Epidermal melanocyte (primary cell): ENCODE measurements at regions not wholly inside any gene's neighbourhood (a gene's known extent, or its start where the extent isn't known, plus 50 kb on each side); places are given as distances from the start of the nearest gene placed in this dataset.

ENCODE experiments used
- DNase-seq: peaks from one replicate; pipeline ENCODE4 v3.0.0; 2011; ENCODE audit warnings: low spot score; ENCODE audit not compliant: insufficient read length

GRCh38 chr5:85168474-85168873 is 783.8 kb upstream of the EDIL3 start:
- DNase-seq = no peak

GRCh38 chr5:85170183-85170582 is 785.5 kb upstream of the EDIL3 start:
- DNase-seq = no peak

- no peak for DNase-seq
Observed at GRCh38 chr5:85173469-85173868, 788.8 kb upstream of the EDIL3 start.

- no peak for DNase-seq
Observed at GRCh38 chr5:85182344-85182743, 797.7 kb upstream of the EDIL3 start.

GRCh38 chr5:85204289-85204688 is 819.6 kb upstream of the EDIL3 start:
- DNase-seq = no peak

GRCh38 chr5:85205430-85205829 is 820.8 kb upstream of the EDIL3 start:
- DNase-seq = no peak

- no peak for DNase-seq
Observed at GRCh38 chr5:85225388-85225787, 840.7 kb upstream of the EDIL3 start.

GRCh38 chr5:85249204-85249603 is 864.5 kb upstream of the EDIL3 start:
- DNase-seq = no peak

- DNase-seq = no peak
Observed at GRCh38 chr5:85263125-85263524, 878.4 kb upstream of the EDIL3 start.

- DNase-seq = no peak
Observed at GRCh38 chr5:85266692-85267091, 882.0 kb upstream of the EDIL3 start.

GRCh38 chr5:85268194-85268593 is 883.5 kb upstream of the EDIL3 start:
- DNase-seq = no peak

GRCh38 chr5:85278193-85278592 is 893.5 kb upstream of the EDIL3 start:
- DNase-seq = no peak

- DNase-seq = no peak
Observed at GRCh38 chr5:85288914-85289313, 904.2 kb upstream of the EDIL3 start.

- no peak for DNase-seq
Observed at GRCh38 chr5:85293145-85293785, 908.6 kb upstream of the EDIL3 start.

GRCh38 chr5:85304524-85304923 is 919.8 kb upstream of the EDIL3 start:
- DNase-seq = no peak

GRCh38 chr5:85305766-85306165 is 921.1 kb upstream of the EDIL3 start:
- DNase-seq = no peak

GRCh38 chr5:85311536-85311935 is 926.9 kb upstream of the EDIL3 start:
- DNase-seq = no peak

GRCh38 chr5:85320495-85320894 is 935.8 kb upstream of the EDIL3 start:
- no peak for DNase-seq

- DNase-seq = no peak
Observed at GRCh38 chr5:85333276-85333675, 948.6 kb upstream of the EDIL3 start.

- DNase-seq = no peak
Observed at GRCh38 chr5:85337435-85337834, 952.8 kb upstream of the EDIL3 start.

- no peak for DNase-seq
Observed at GRCh38 chr5:85340790-85341189, 956.1 kb upstream of the EDIL3 start.

GRCh38 chr5:85345818-85346217 is 961.1 kb upstream of the EDIL3 start:
- no peak for DNase-seq

- DNase-seq = no peak
Observed at GRCh38 chr5:85357309-85357708, 972.6 kb upstream of the EDIL3 start.

- no peak for DNase-seq
Observed at GRCh38 chr5:85375525-85375924, 990.8 kb upstream of the EDIL3 start.
